H1 (cell line): ENCODE measurements at regions not wholly inside any gene's neighbourhood (a gene's known extent, or its start where the extent isn't known, plus 50 kb on each side); places are given as distances from the start of the nearest gene placed in this dataset.

Experiments used
- CTCF ChIA-PET: fragments of 300-600 bp; sonication (Branson Sonifier 250); formaldehyde crosslinking; loops from one replicate; lab custom pipeline; 2021; ENCODE audit not compliant: partially characterized antibody; lab: Charles Lee
- POLR2A ChIA-PET: fragments of 300-600 bp; sonication (Branson Sonifier 250); formaldehyde crosslinking; loops from one replicate; lab custom pipeline; 2021; ENCODE audit warnings: inconsistent platforms; ENCODE audit not compliant: partially characterized antibody; lab: Charles Lee
- DNase-seq, 2 experiments: peaks; one replicate each; pipeline versions ENCODE4 v3.0.0 to v3.0.0-alpha.2; 2010 to 2022; ENCODE audit warnings: low spot score in 2 of 2, low read depth in 1 of 2, mixed read lengths in 1 of 2
- FAIRE-seq: peaks from 2 replicates; lab custom pipeline; 2011; peaks lifted over from hg19 to GRCh38; lab: Jason Lieb, UNC
- H2AFZ ChIP-seq: 2 replicates; pipeline ENCODE4 v1.8.1; 2012; ENCODE audit warnings: low read length, inconsistent platforms
- H2AK5ac ChIP-seq: 2 replicates; pipeline ENCODE4 v1.6.1; 2013; ENCODE audit warnings: low read depth, low read length
- H2BK120ac ChIP-seq: replicated peaks from 2 replicates; pipeline ENCODE3; 2013; ENCODE audit warnings: low read depth, low read length, inconsistent platforms
- H2BK12ac ChIP-seq: 2 replicates; pipeline ENCODE4 v1.6.1; 2013; ENCODE audit warnings: low read depth, low read length
- H2BK15ac ChIP-seq: 2 replicates; pipeline ENCODE4 v1.6.1; 2013; ENCODE audit warnings: low read length
- H2BK20ac ChIP-seq: 2 replicates; pipeline ENCODE4 v1.6.1; 2013; ENCODE audit warnings: low read length
- H2BK5ac ChIP-seq: 2 replicates; pipeline ENCODE4 v1.6.1; 2013; ENCODE audit warnings: low read depth, low read length
- H3K14ac ChIP-seq: 2 replicates; pipeline ENCODE4 v1.6.1; 2013; ENCODE audit warnings: inconsistent platforms; ENCODE audit not compliant: insufficient read length
- H3K18ac ChIP-seq: 2 replicates; pipeline ENCODE4 v1.6.1; 2013; ENCODE audit warnings: low read length; ENCODE audit errors: extremely low read depth
- H3K23ac ChIP-seq: 2 replicates; pipeline ENCODE4 v1.6.1; 2013; ENCODE audit warnings: inconsistent platforms; ENCODE audit not compliant: insufficient read length
- H3K23me2 ChIP-seq: 2 replicates; pipeline ENCODE4 v1.6.1; 2013; ENCODE audit warnings: low read depth, low read length
- H3K27ac ChIP-seq: 2 replicates; pipeline ENCODE4 v1.6.1; 2011; ENCODE audit warnings: low read depth, low read length, inconsistent platforms
- H3K27me3 ChIP-seq, 4 experiments: replicated peaks in 1 of 4; 1 replicate in 1 of 4; 2 replicates in 3 of 4; pipeline versions ENCODE4 v1.6.1 to v1.8.1; 2011 to 2013; ENCODE audit warnings: low read length in 3 of 4, mild to moderate bottlenecking in 3 of 4, inconsistent platforms in 2 of 4, mixed read lengths in 2 of 4, moderate library complexity in 1 of 4; ENCODE audit not compliant: control insufficient read depth in 3 of 4, insufficient read depth in 3 of 4; ENCODE audit errors: extremely low read depth in 1 of 4
- H3K36me3 ChIP-seq, 4 experiments: 2 replicates each; pipeline versions ENCODE4 v1.6.1 to v1.8.1; 2011 to 2013; ENCODE audit warnings: mild to moderate bottlenecking in 4 of 4, low read length in 3 of 4, moderate library complexity in 2 of 4, control low read depth in 1 of 4, inconsistent platforms in 1 of 4; ENCODE audit not compliant: insufficient read depth in 4 of 4, control insufficient read depth in 2 of 4
- H3K4ac ChIP-seq: replicated peaks from 2 replicates; pipeline ENCODE3; 2013; ENCODE audit warnings: low read length, low read depth, mixed read lengths, inconsistent platforms; ENCODE audit not compliant: insufficient read length
- H3K4me1 ChIP-seq, 4 experiments: replicated peaks in 1 of 4; 1 replicate in 1 of 4; 2 replicates in 3 of 4; pipeline versions ENCODE4 v1.6.1 to v1.8.1; 2011 to 2013; ENCODE audit warnings: low read length in 3 of 4, inconsistent platforms in 2 of 4, mixed read lengths in 1 of 4; ENCODE audit not compliant: insufficient read depth in 4 of 4, control insufficient read depth in 3 of 4
- H3K4me2 ChIP-seq, 2 experiments: 2 replicates each; pipeline versions ENCODE4 v1.6.1 to v1.8.1; 2011 to 2013; ENCODE audit warnings: low read depth in 2 of 2, low read length in 2 of 2, control low read depth in 1 of 2, inconsistent platforms in 1 of 2, mild to moderate bottlenecking in 1 of 2; ENCODE audit not compliant: insufficient read depth in 1 of 2
- H3K4me3 ChIP-seq, 4 experiments: fragments of 200-600, 300-600 bp in 1 of 4; sonication (generic), shearing (Covaris generic), sonication (Bioruptor Twin) in 1 of 4; 2 replicates each; pipeline versions ENCODE4 v1.5.1 to v1.8.1; 2011 to 2016; ENCODE audit warnings: low read length in 4 of 4, low read depth in 3 of 4, control low read depth in 2 of 4, inconsistent platforms in 2 of 4, mild to moderate bottlenecking in 2 of 4, mixed read lengths in 1 of 4, moderate library complexity in 1 of 4; ENCODE audit not compliant: insufficient read depth in 2 of 4; ENCODE audit errors: extremely low read depth in 1 of 4
- H3K56ac ChIP-seq: replicated peaks from 2 replicates; pipeline ENCODE3; 2013; ENCODE audit warnings: low read depth, mild to moderate bottlenecking, mixed read lengths, low read length, inconsistent platforms; ENCODE audit not compliant: insufficient read length
- H3K79me1 ChIP-seq: 2 replicates; pipeline ENCODE4 v1.6.1; 2013; ENCODE audit warnings: low read depth, low read length, control low read depth
- H3K79me2 ChIP-seq, 2 experiments: 2 replicates each; pipeline versions ENCODE4 v1.6.1 to v1.8.1; 2012 to 2013; ENCODE audit warnings: low read length in 2 of 2, mild to moderate bottlenecking in 2 of 2, inconsistent platforms in 1 of 2; ENCODE audit not compliant: insufficient read depth in 2 of 2, control insufficient read depth in 1 of 2
- H3K9ac ChIP-seq, 4 experiments: replicated peaks in 1 of 4; 1 replicate in 1 of 4; 2 replicates in 3 of 4; pipeline versions ENCODE4 v1.6.1 to v1.8.1; 2011 to 2013; ENCODE audit warnings: low read depth in 3 of 4, low read length in 3 of 4, control low read depth in 2 of 4, mild to moderate bottlenecking in 2 of 4, moderate library complexity in 2 of 4, inconsistent platforms in 1 of 4; ENCODE audit errors: extremely low read depth in 1 of 4
- H3K9me3 ChIP-seq, 2 experiments: 2 replicates each; pipeline versions ENCODE4 v1.6.1 to v1.8.1; 2012 to 2013; ENCODE audit warnings: mild to moderate bottlenecking in 2 of 2, moderate library complexity in 2 of 2, control low read depth in 1 of 2, inconsistent platforms in 1 of 2, low read depth in 1 of 2, low read length in 1 of 2, mixed read lengths in 1 of 2; ENCODE audit not compliant: insufficient read depth in 2 of 2
- H4K20me1 ChIP-seq, 2 experiments: replicated peaks in 1 of 2; 2 replicates each; pipeline versions ENCODE3 to v1.8.1; 2011 to 2013; ENCODE audit warnings: inconsistent platforms in 2 of 2, low read length in 2 of 2, mild to moderate bottlenecking in 1 of 2; ENCODE audit not compliant: insufficient read depth in 2 of 2, control insufficient read depth in 1 of 2
- H4K5ac ChIP-seq: 2 replicates; pipeline ENCODE4 v1.6.1; 2013; ENCODE audit warnings: low read length, low read depth, mixed read lengths, inconsistent platforms; ENCODE audit not compliant: insufficient read length
- H4K8ac ChIP-seq: 2 replicates; pipeline ENCODE4 v1.8.0; 2013; ENCODE audit warnings: mild to moderate bottlenecking, moderate library complexity, low read length, inconsistent platforms; ENCODE audit not compliant: insufficient read depth; ENCODE audit errors: extremely low read depth
- H4K91ac ChIP-seq: replicated peaks from 2 replicates; pipeline ENCODE3; 2013; ENCODE audit warnings: low read length, mixed read lengths, inconsistent platforms; ENCODE audit not compliant: insufficient read length
- BRCA1 ChIP-seq: IDR thresholded peaks from 2 replicates; pipeline ENCODE4 v1.6.1; 2012; ENCODE audit warnings: low read depth, low read length, improper control_type of control experiment
- CREB1 ChIP-seq: IDR thresholded peaks from 2 replicates; pipeline ENCODE4 v1.6.1; 2012; ENCODE audit warnings: inconsistent platforms
- HDAC2 ChIP-seq, 2 experiments: fragments of 300-600 bp in 1 of 2; sonication (generic) in 1 of 2; IDR thresholded peaks; 2 replicates each; pipeline ENCODE4 v1.6.1; 2011 to 2012; ENCODE audit warnings: low read depth in 2 of 2, low read length in 2 of 2, mild to moderate bottlenecking in 2 of 2, moderate library complexity in 2 of 2, borderline replicate concordance in 1 of 2, inconsistent platforms in 1 of 2
- KDM1A ChIP-seq: fragments of 200-600, 300-600 bp; sonication (generic); IDR thresholded peaks from 2 replicates; pipeline ENCODE4 v1.7.1; 2016; ENCODE audit warnings: mild to moderate bottlenecking, low read length, borderline replicate concordance
- KDM4A ChIP-seq: IDR thresholded peaks from one replicate; pipeline ENCODE4 v1.7.1; 2012; ENCODE audit warnings: low read depth, mild to moderate bottlenecking, moderate library complexity, low read length, inconsistent platforms; ENCODE audit not compliant: severe bottlenecking
- KDM5A ChIP-seq: fragments of 200-600 bp; IDR thresholded peaks from 2 replicates; pipeline ENCODE4 v1.7.1; 2012; ENCODE audit warnings: mild to moderate bottlenecking, low read length, inconsistent platforms, mixed read lengths
- NANOG ChIP-seq: IDR thresholded peaks from 2 replicates; pipeline ENCODE4 v1.6.1; 2011; ENCODE audit warnings: low read length, low read depth, mild to moderate bottlenecking, inconsistent platforms; ENCODE audit not compliant: insufficient read depth, poor library complexity, severe bottlenecking
- POLR2AphosphoS5 ChIP-seq: IDR thresholded peaks from 2 replicates; pipeline ENCODE4 v1.6.1; 2011; ENCODE audit warnings: low read depth, low read length
- SP2 ChIP-seq: IDR thresholded peaks from 2 replicates; pipeline ENCODE4 v1.6.1; 2012; ENCODE audit warnings: mild to moderate bottlenecking, low read length, inconsistent platforms
- SUZ12 ChIP-seq: fragments of 200-600 bp; sonication (generic); IDR thresholded peaks from 2 replicates; pipeline ENCODE4 v1.6.1; 2012; ENCODE audit warnings: mild to moderate bottlenecking, inconsistent platforms, low read length, moderate library complexity, mixed read lengths
- WGBS, 2 experiments: shearing (Covaris generic) in 1 of 2; methylation state at CpG; one replicate each; pipeline versions ENCODE4 v1.1.6 to v1.1.7; 2013 to 2015; ENCODE audit warnings: low lambda C conversion rate in 2 of 2, mixed read lengths in 2 of 2, inconsistent platforms in 1 of 2, low coverage in 1 of 2, missing lambda C conversion rate in 1 of 2; ENCODE audit not compliant: insufficient replicate concordance in 2 of 2, insufficient coverage in 1 of 2, insufficient read length in 1 of 2; ENCODE audit errors: extremely low coverage in 1 of 2, missing lambda C conversion rate in 1 of 2; 5-methylcytosine and 5-hydroxymethylcytosine counted together

DNA sequence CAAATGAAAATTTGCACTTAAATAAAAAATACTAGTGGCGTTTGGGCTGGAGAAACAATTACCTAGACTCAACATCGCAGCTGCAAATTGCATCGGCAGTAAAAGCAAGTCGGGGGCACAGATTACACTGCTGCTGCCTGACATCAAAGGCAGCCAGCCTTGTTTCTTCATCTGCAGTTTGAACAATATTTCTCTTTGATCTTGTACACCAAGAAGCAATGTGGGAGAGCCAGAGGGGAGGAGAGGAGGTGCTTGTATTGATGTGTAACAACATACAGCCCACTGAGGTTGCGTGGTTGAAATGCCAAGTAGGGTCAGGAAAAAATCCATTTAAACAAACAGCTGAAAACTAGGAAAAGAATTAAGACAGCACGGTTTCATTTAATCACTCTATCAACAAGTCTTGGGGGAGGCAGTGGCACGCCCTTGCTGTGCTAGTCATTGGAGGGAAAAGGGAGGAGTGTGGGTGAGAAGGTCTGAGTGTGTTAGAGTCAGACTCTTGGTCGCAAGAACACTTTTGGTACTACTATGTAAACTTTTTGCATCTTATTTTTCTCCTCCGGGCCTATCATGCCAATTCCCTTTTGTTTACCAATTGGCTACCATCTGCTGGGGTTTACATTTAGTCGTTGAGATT is 456.5 kb downstream of the OMA1 start:
- no peak overlapping the region for H2AK5ac ChIP-seq
- H4K20me1 ChIP-seq: no peaks in the 10 kb centered on the region
- no peak overlapping the region for H3K9ac ChIP-seq
- no peak for FAIRE-seq
- no peak overlapping the region for H4K8ac ChIP-seq
- no peak overlapping the region for H3K4me3 ChIP-seq
- no peak overlapping the region for H4K5ac ChIP-seq
- no peak overlapping the region for H3K27ac ChIP-seq
- no peak overlapping the region for H2BK12ac ChIP-seq
- no peaks in the 10 kb centered on the region for H3K9me3 ChIP-seq
- 90% methylated on average over 10 of the region's 10 CpGs; no CpG with 5 or more reads in 1 of the 2 experiments for WGBS, 2 experiments
- CTCF ChIA-PET: interaction anchor here (1.0 to 2.2 kb wide), 4 partner anchors 26 to 74 kb away, joined by 3 to 6 read pairs (median 4); no protein-coding TSS in a partner anchor
- no peaks in the 10 kb centered on the region; the same call in 1 of the 2 replicates for H3K23me2 ChIP-seq
- H4K91ac ChIP-seq: no peak overlapping the region
- no peak overlapping the region for H2BK15ac ChIP-seq
- no peaks in the 10 kb centered on the region for H3K79me1 ChIP-seq
- no peaks in the 10 kb centered on the region for H3K27me3 ChIP-seq
- H2BK20ac ChIP-seq: no peak overlapping the region
- H2BK5ac ChIP-seq: no peak overlapping the region
- no peak overlapping the region for H3K18ac ChIP-seq
- H3K4me1 ChIP-seq: peaks cover 0 to 13% (median 1%) of the 10 kb centered on the region in 4 experiments; a peak in 1 of 7 replicates
- no peak overlapping the region for H3K4me2 ChIP-seq
- H3K4ac ChIP-seq: no peak overlapping the region
- no peak overlapping the region for H3K23ac ChIP-seq
- H3K36me3 ChIP-seq: no peaks in the 10 kb centered on the region
- no peak overlapping the region for H3K14ac ChIP-seq
- H2AFZ ChIP-seq: no peak overlapping the region
- H3K56ac ChIP-seq: no peak overlapping the region
- no peaks in the 10 kb centered on the region for H3K79me2 ChIP-seq
- no peak for DNase-seq
- POLR2A ChIA-PET: interaction anchor here (0.6 kb wide), 1 partner anchor 47 kb away, joined by 3 read pairs; no protein-coding TSS in a partner anchor
- no peak overlapping the region for H2BK120ac ChIP-seq
- TF ChIP-seq KDM5A (no peak), POLR2AphosphoS5 (no peak), KDM1A (no peak), HDAC2 (IDR thresholded peaks at IDR 0.05; ENCODE audit: borderline replicate concordance in 1 of 2, low read depth in 2 of 2, low read length in 2 of 2) (no peak), KDM4A (no peak), SUZ12 (no peak), NANOG (no peak), CREB1 (no peak), BRCA1 (no peak), SP2 (no peak)
